ENCODE measurements at regions not wholly inside any gene's neighbourhood (a gene's known extent, or its start where the extent isn't known, plus 50 kb on each side); places are given as distances from the start of the nearest gene placed in this dataset.

DNA sequence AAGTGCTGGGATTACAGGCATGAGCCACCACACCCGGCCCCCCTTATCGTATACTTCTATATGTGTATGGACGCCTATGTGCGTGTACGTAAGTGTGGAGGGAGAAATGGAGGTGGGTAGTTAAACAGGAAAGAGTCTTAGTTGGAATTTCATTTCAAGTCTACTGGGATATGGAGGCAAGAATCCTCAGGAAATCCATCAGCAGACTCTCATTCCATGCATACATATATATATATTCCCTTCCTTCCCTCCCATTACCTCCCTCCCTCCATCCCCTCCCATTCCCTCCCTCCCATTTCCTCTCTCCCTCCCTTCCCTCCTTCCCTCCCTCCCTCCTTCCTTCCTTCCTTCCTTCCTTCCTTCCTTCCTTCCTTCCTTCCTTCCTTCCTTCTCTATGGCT lies 391.7 kb upstream of the RBFOX1 start:
- no peak for DNase-seq (ENCODE audit: low spot score)
- ATAC-seq (ENCODE audit: low FRiP score) = no peak
- TF ChIP-seq, protein P1, sequence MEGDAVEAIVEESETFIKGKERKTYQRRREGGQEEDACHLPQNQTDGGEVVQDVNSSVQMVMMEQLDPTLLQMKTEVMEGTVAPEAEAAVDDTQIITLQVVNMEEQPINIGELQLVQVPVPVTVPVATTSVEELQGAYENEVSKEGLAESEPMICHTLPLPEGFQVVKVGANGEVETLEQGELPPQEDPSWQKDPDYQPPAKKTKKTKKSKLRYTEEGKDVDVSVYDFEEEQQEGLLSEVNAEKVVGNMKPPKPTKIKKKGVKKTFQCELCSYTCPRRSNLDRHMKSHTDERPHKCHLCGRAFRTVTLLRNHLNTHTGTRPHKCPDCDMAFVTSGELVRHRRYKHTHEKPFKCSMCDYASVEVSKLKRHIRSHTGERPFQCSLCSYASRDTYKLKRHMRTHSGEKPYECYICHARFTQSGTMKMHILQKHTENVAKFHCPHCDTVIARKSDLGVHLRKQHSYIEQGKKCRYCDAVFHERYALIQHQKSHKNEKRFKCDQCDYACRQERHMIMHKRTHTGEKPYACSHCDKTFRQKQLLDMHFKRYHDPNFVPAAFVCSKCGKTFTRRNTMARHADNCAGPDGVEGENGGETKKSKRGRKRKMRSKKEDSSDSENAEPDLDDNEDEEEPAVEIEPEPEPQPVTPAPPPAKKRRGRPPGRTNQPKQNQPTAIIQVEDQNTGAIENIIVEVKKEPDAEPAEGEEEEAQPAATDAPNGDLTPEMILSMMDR (IDR thresholded peaks at IDR 0.05) = no peak

DNA sequence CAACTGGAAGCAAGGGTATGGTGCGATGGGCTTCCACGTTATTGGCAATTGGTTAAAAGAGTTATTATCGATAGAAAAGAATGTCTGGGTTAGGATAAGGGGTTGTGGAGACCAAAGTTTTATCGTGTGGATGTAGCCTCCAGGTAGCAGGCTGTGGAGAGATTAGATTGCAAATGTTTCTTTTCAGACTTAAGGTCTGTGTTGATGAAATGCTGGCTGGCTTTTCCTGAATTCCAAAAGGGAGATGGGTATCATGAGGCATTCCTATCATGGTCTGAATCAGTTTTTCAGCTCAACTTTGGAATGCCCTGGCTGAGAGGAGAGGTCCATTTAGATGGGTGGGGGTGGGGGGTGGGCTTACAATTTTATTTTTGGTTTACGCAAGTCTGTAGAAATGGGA lies 395.0 kb upstream of the RBFOX1 start:
- DNase-seq (ENCODE audit: low spot score) (no peak), ATAC-seq (ENCODE audit: low FRiP score) (no peak)
- TF ChIP-seq, protein P1 (IDR thresholded peaks at IDR 0.05) = no peak

DNA sequence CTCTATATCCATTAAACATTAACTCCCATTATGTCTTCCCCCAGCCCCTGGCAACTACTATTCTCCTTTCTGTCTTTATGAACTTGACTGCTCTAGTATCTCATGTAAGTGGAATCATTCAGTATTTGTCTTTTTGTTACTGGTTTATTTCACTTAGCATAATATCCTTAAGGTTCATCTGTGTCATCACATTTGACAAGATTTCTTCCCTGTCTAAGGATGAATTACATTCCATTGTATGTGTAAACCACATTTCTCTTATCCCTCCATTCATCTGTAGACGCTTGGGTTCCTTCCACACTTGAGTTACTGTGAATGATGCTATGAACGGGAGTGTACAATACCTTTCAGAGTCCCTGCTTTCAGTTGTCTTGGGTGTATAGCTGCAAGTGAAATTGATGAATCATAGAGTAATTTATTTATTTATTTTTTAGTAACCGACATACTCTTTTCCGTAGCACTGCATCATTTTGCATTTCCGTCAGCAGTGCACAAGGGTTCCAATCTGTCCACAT lies 399.7 kb upstream of the RBFOX1 start:
- TF ChIP-seq, protein P1 (IDR thresholded peaks at IDR 0.05) = no peak
- ATAC-seq (ENCODE audit: low FRiP score) (no peak), DNase-seq (ENCODE audit: low spot score) (no peak)

DNA sequence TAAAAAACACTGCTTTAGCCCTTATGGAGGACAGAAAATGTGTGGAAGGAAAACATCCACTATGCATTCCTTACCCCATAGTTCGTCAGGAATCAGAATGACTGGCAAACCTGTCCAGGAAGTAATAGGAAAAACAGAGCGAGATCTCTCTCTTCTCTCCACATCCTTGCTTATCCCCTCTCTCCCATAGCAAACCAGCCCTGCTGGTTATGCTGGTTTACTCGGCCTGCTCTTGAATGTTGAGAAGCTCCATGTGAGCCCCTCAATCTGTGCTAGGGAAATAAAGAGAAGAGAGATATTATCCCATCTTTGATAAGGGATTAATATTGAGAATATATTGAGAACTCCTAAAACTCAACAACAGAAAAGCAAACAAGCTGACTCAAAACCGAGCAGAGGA lies 402.8 kb upstream of the RBFOX1 start:
- ATAC-seq (ENCODE audit: low FRiP score) (no peak), DNase-seq (ENCODE audit: low spot score) (no peak)
- TF ChIP-seq, protein P1 (IDR thresholded peaks at IDR 0.05) = no peak

DNA sequence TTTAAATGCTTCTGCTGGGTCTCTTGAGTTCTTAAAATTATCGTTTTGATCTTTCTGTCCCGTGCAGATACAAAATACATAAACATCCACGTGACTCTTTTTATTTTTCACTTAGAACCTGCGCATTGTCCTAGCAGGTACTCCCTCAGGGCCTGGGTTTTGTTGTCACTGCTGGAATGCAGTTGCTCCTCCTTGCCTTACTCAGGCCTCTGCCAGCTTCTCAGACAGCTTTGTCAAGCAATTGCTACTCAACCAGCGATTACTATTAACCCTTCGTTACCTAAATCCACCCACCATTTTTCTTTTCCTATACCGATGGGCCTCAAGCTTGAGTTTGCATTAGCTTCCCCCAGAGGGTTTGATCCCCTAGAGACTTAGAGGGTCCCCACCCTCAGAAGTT lies 405.9 kb upstream of the RBFOX1 start:
- ATAC-seq (ENCODE audit: low FRiP score) = no peak
- TF ChIP-seq, protein P1 (IDR thresholded peaks at IDR 0.05) = no peak
- no peak for DNase-seq (ENCODE audit: low spot score)

GRCh38 chr16:6926341-6926740 lies 406.3 kb upstream of the RBFOX1 start:
- TF ChIP-seq, protein P1 (IDR thresholded peaks at IDR 0.05) = no peak
- DNase-seq (ENCODE audit: low spot score) = no peak
- no peak for ATAC-seq (ENCODE audit: low FRiP score)

DNA sequence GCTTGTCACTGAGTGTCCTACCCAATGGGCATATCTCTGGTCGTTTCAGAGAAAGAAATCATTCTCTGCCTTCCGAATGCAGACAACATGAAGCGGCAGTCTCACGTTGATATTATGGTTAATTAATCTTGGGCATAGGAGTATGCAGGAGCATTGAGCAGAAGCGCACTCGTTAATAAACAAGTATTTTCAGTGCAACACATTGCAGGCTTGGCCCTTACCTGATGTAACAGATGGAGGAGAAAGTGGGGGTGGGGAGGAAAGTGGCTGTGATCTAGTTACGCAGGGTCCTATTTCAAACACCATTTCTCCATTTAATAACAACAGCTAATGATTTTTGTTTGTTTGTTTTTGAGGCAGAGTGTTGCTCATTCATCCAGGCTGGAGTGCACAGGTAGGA lies 414.0 kb upstream of the RBFOX1 start:
- ATAC-seq (ENCODE audit: low FRiP score) (no peak), DNase-seq (ENCODE audit: low spot score) (no peak)
- TF ChIP-seq, protein P1 (IDR thresholded peaks at IDR 0.05) = no peak
